ENCODE measurements at regions not wholly inside any gene's neighbourhood (a gene's known extent, or its start where the extent isn't known, plus 50 kb on each side); places are given as distances from the start of the nearest gene placed in this dataset.

GRCh38 chrY:19026631-19027030 is 253.1 kb upstream of the HSFY2 start:
- ATAC-seq (no peak), DNase-seq (ENCODE audit: low read depth, low spot score) (no peak)
- in situ Hi-C loops (cut with HindIII; ENCODE audit: low pct_unique_long_range_greater_than_20kb, low sequenced_read_pairs) = no loop called here
- Histone ChIP-seq H3K4me3 (ENCODE audit: low read depth in 2 of 2, low read length in 2 of 2) (no peak overlapping the region), H3K9me3 (ENCODE audit: control insufficient read depth, insufficient read depth, low read depth, low read length) (no peaks in the 10 kb centered on the region), H3K27ac (ENCODE audit: low read length) (no peak overlapping the region), H3K27me3 (ENCODE audit: control insufficient read depth, insufficient read depth, low read length) (no peaks in the 10 kb centered on the region), H3K4me1 (ENCODE audit: control insufficient read depth, insufficient read depth, low read length) (no peaks in the 10 kb centered on the region), H3K36me3 (ENCODE audit: control insufficient read depth, insufficient read depth, low read length) (no peaks in the 10 kb centered on the region)
- no TSS peak for BruUV-seq (replicated peaks)
- intact Hi-C loops (cut with micrococcal nuclease; ENCODE audit: unreplicated experiment) = no loop called here
- ChIA-PET POLR2A (no interaction called here), CTCF (no interaction called here)
- no peak for TF ChIP-seq POLR2AphosphoS5 (IDR thresholded peaks at IDR 0.05; ENCODE audit: low read depth, low read length)
- TF ChIP-seq TCF7L2 (IDR thresholded peaks at IDR 0.05; ENCODE audit: low read depth, low read length) = no peak
- TF ChIP-seq, protein P1, sequence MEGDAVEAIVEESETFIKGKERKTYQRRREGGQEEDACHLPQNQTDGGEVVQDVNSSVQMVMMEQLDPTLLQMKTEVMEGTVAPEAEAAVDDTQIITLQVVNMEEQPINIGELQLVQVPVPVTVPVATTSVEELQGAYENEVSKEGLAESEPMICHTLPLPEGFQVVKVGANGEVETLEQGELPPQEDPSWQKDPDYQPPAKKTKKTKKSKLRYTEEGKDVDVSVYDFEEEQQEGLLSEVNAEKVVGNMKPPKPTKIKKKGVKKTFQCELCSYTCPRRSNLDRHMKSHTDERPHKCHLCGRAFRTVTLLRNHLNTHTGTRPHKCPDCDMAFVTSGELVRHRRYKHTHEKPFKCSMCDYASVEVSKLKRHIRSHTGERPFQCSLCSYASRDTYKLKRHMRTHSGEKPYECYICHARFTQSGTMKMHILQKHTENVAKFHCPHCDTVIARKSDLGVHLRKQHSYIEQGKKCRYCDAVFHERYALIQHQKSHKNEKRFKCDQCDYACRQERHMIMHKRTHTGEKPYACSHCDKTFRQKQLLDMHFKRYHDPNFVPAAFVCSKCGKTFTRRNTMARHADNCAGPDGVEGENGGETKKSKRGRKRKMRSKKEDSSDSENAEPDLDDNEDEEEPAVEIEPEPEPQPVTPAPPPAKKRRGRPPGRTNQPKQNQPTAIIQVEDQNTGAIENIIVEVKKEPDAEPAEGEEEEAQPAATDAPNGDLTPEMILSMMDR (IDR thresholded peaks at IDR 0.05) = no peak
- TF ChIP-seq REST (IDR thresholded peaks at IDR 0.05; ENCODE audit: insufficient read depth in 1 of 2, low read depth in 2 of 2, low read length in 1 of 2) = no peak

DNA sequence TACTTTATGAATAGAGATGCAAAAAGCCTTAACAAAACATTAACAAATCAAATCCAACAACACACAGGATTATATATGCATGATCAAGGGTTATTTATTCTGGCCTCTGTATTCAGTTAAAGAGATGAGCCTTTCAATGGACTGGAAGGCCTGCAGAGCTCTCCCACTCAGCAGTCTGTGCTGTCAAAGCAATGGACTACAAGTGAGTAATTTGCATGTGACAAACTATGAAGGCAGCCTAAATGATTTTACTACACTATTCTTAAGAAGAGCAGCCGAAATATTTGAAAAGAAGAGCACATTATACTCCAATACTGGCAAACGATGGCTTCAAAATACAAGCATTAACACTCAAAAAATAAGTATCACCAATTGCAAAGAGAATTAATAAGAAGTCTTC is 250.4 kb upstream of the HSFY2 start:
- Histone ChIP-seq H3K36me3 (ENCODE audit: control insufficient read depth, insufficient read depth, low read length) (no peaks in the 10 kb centered on the region), H3K9me3 (ENCODE audit: control insufficient read depth, insufficient read depth, low read depth, low read length) (no peaks in the 10 kb centered on the region), H3K27ac (ENCODE audit: low read length) (no peak overlapping the region), H3K4me3 (ENCODE audit: low read depth in 2 of 2, low read length in 2 of 2) (no peak overlapping the region), H3K27me3 (ENCODE audit: control insufficient read depth, insufficient read depth, low read length) (no peaks in the 10 kb centered on the region), H3K4me1 (ENCODE audit: control insufficient read depth, insufficient read depth, low read length) (no peaks in the 10 kb centered on the region)
- BruUV-seq (replicated peaks) = no TSS peak
- TF ChIP-seq POLR2AphosphoS5 (IDR thresholded peaks at IDR 0.05; ENCODE audit: low read depth, low read length) (no peak), REST (IDR thresholded peaks at IDR 0.05; ENCODE audit: insufficient read depth in 1 of 2, low read depth in 2 of 2, low read length in 1 of 2) (no peak), TCF7L2 (IDR thresholded peaks at IDR 0.05; ENCODE audit: low read depth, low read length) (no peak), SIN3A (IDR thresholded peaks at IDR 0.05; ENCODE audit: borderline replicate concordance, insufficient read depth, low read depth, low read length) (no peak)
- TF ChIP-seq, protein P1 (IDR thresholded peaks at IDR 0.05) = no peak
- POLR2A ChIA-PET = no interaction called here
- CTCF ChIA-PET = no interaction called here
- in situ Hi-C loops (cut with HindIII; ENCODE audit: low pct_unique_long_range_greater_than_20kb, low sequenced_read_pairs) (no loop called here), intact Hi-C loops (cut with micrococcal nuclease; ENCODE audit: unreplicated experiment) (no loop called here)
- ATAC-seq (no peak), DNase-seq (ENCODE audit: low read depth, low spot score) (no peak)
